Kidney (tissue), 13 donors: ENCODE measurements at regions not wholly inside any gene's neighbourhood (a gene's known extent, or its start where the extent isn't known, plus 50 kb on each side); places are given as distances from the start of the nearest gene placed in this dataset.
A peak's percentile ranks its signal among the peaks of the same experiment; 100 is the strongest.

ENCODE experiments used
- DNase-seq, 5 donors: peaks; one replicate each; pipeline ENCODE4 v3.0.0-alpha.2; 2013 to 2020
- FAIRE-seq: peaks from 2 replicates; lab custom pipeline; 2012; peaks lifted over from hg19 to GRCh38; lab: Jason Lieb, UNC
- H3K27ac ChIP-seq, 2 donors: one replicate each; pipeline ENCODE4 v1.7.0; 2013; ENCODE audit warnings: low read depth in 2 of 2, low read length in 2 of 2, inconsistent platforms in 1 of 2
- H3K27me3 ChIP-seq: one replicate; pipeline ENCODE4 v1.7.1; 2013; ENCODE audit warnings: low read length, inconsistent platforms; ENCODE audit not compliant: control insufficient read depth, insufficient read depth
- H3K36me3 ChIP-seq, 3 donors: one replicate each; pipeline versions ENCODE4 v1.7.0 to v1.7.1; 2013; ENCODE audit warnings: low read length in 3 of 3, control low read depth in 1 of 3, inconsistent platforms in 1 of 3; ENCODE audit not compliant: insufficient read depth in 3 of 3, control insufficient read depth in 2 of 3
- H3K4me1 ChIP-seq, 3 donors: one replicate each; pipeline versions ENCODE4 v1.7.0 to v1.7.1; 2013; ENCODE audit warnings: low read length in 3 of 3, inconsistent platforms in 1 of 3, low read depth in 1 of 3; ENCODE audit not compliant: control insufficient read depth in 2 of 3, insufficient read depth in 2 of 3
- H3K4me3 ChIP-seq, 3 donors: one replicate each; pipeline versions ENCODE4 v1.7.0 to v1.8.1; 2013; ENCODE audit warnings: low read length in 3 of 3, control low read depth in 1 of 3, inconsistent platforms in 1 of 3
- H3K9ac ChIP-seq, 3 donors: one replicate each; pipeline versions ENCODE4 v1.7.0 to v1.7.1; 2013; ENCODE audit warnings: low read length in 3 of 3, control low read depth in 1 of 3, inconsistent platforms in 1 of 3
- H3K9me3 ChIP-seq, 3 donors: one replicate each; pipeline versions ENCODE4 v1.7.0 to v1.7.1; 2013; ENCODE audit warnings: low read length in 3 of 3, control low read depth in 1 of 3, inconsistent platforms in 1 of 3; ENCODE audit not compliant: control insufficient read depth in 2 of 3, insufficient read depth in 1 of 3
- CTCF ChIP-seq: IDR thresholded peaks from 3 replicates; pipeline ENCODE4 v1.5.1; 2012; ENCODE audit warnings: mild to moderate bottlenecking, moderate library complexity, borderline replicate concordance; ENCODE audit not compliant: insufficient read depth; ENCODE audit errors: extremely low read depth
- intact Hi-C: fragments of 100-400 bp; cut with DNase I; formaldehyde crosslinking; loops from one replicate; pipeline ENCODE4 v1.11.1; 2022
- donor health status: control.
- donor health status: control.
- donor health status: control.
- donor health status: control.
- donor health status: control.
- donor health status: DM: yes; HTN: yes; CAD: no.
- donor health status: Normal renal cell carcinoma (clear cell type).

- H3K4me3 ChIP-seq, result no peak overlapping the region
- intact Hi-C loops, result no loop called here
- no peaks in the 10 kb centered on the region for H3K36me3 ChIP-seq
- no peak for TF ChIP-seq CTCF
- H3K27ac ChIP-seq, result no peak overlapping the region
- H3K4me1 ChIP-seq, result peaks cover 0 to 7% (median 0%) of the 10 kb centered on the region in 3 donors
- H3K9ac ChIP-seq, result no peak overlapping the region
- H3K27me3 ChIP-seq, result no peaks in the 10 kb centered on the region
- no peaks in the 10 kb centered on the region for H3K9me3 ChIP-seq
- no peak for FAIRE-seq
- no peak for DNase-seq
These were observed 151.2 kb downstream of the FGF9 start for GRCh38 chr13:21822029-21822428.

DNA sequence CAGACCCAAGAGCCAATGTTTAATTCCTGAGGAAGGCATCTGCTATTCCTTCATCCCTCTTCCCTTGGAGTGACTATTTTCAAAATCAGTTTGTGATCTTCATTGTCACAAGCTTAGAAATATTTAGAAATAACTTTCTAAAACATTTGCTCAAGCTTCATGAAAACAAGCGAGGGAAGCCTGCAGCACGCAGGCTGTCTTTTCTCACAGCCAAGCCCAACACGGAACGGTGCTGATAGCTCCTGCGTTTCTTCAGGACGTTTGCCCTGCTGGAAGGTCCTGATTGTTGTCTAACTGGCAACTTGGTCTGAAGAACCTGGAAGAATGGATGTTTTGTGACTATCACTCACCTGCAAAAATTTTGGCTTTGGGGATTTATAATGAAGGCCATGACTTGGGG, 152.5 kb downstream of the FGF9 start:
- Histone ChIP-seq H3K27me3 (no peaks in the 10 kb centered on the region), H3K4me3 (no peak overlapping the region), H3K27ac (no peak overlapping the region), H3K36me3 (no peaks in the 10 kb centered on the region), H3K9me3 (no peaks in the 10 kb centered on the region), H3K4me1 (peaks cover 0 to 7% (median 0%) of the 10 kb centered on the region in 3 donors), H3K9ac (no peak overlapping the region)
- intact Hi-C loops, result no loop called here
- no peak for TF ChIP-seq CTCF
- FAIRE-seq (no peak), DNase-seq (no peak)

DNA sequence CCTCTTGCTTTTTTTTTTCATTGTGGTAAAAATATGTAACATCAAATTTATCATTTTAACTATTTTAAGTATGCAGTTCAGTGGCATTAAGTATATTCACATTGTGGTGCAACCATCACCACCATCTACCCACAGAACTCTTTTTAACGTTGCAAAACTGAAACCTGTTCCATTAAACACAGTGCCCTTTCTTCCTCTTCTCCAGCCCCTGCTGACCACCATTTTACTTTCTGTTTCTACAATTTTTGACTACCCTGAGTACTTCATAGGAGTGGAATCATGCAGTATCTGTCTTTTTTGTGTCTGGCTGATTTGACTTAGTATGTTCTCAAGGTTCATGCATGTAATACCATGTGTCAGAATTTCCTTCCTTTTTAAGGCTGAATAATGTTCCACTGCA, 153.1 kb downstream of the FGF9 start:
- intact Hi-C loops, result no loop called here
- TF ChIP-seq CTCF, result no peak
- FAIRE-seq (no peak), DNase-seq (no peak)
- H3K9me3 ChIP-seq, result no peaks in the 10 kb centered on the region
- no peak overlapping the region for H3K4me3 ChIP-seq
- H3K27ac ChIP-seq, result no peak overlapping the region
- no peak overlapping the region for H3K9ac ChIP-seq
- H3K27me3 ChIP-seq, result no peaks in the 10 kb centered on the region
- H3K36me3 ChIP-seq, result no peaks in the 10 kb centered on the region
- peaks cover 0 to 7% (median 0%) of the 10 kb centered on the region in 3 donors for H3K4me1 ChIP-seq

GRCh38 chr13:21825186-21825585, 154.3 kb downstream of the FGF9 start:
- H3K27ac ChIP-seq, result no peak overlapping the region
- no peaks in the 10 kb centered on the region for H3K27me3 ChIP-seq
- no peak overlapping the region for H3K4me3 ChIP-seq
- TF ChIP-seq CTCF, result no peak
- peaks cover 0 to 7% (median 0%) of the 10 kb centered on the region in 3 donors for H3K4me1 ChIP-seq
- H3K9me3 ChIP-seq, result no peaks in the 10 kb centered on the region
- H3K9ac ChIP-seq, result no peak overlapping the region
- DNase-seq (peak in 2 of 5 donors; percentile 51 to 58), FAIRE-seq (no peak)
- intact Hi-C loops, result no loop called here
- H3K36me3 ChIP-seq, result no peaks in the 10 kb centered on the region
